ENCODE measurements at regions not wholly inside any gene's neighbourhood (a gene's known extent, or its start where the extent isn't known, plus 50 kb on each side); places are given as distances from the start of the nearest gene placed in this dataset.

- TF ChIP-seq EP300 (IDR thresholded peaks at IDR 0.05; ENCODE audit: borderline replicate concordance in 1 of 2, low read depth in 1 of 2, low read length in 1 of 2) (no peak), POLR2AphosphoS5 (IDR thresholded peaks at IDR 0.05; ENCODE audit: low read depth, low read length) (no peak), TAF1 (IDR thresholded peaks at IDR 0.05; ENCODE audit: borderline replicate concordance, low read depth, low read length) (no peak), CTCF (IDR thresholded peaks at IDR 0.05) (no peak), TCF12 (IDR thresholded peaks at IDR 0.05) (no peak), USF2 (IDR thresholded peaks at IDR 0.05; ENCODE audit: borderline replicate concordance, low read depth, low read length) (no peak)
Observed at GRCh38 chr3:180177255-180177654, 140.5 kb upstream of the PEX5L start.

Measured in SK-N-SH (cell line).